Left lung (tissue), 4 donors: ENCODE measurements at regions not wholly inside any gene's neighbourhood (a gene's known extent, or its start where the extent isn't known, plus 50 kb on each side); places are given as distances from the start of the nearest gene placed in this dataset.

Experiments
- ATAC-seq: fragments of 200-7000 bp; cut with Tn5 transposase; one replicate; pipeline ENCODE4 v1.9.1; 2020; ENCODE audit warnings: moderate library complexity
- DNase-seq, 4 donors: peaks; one replicate each; pipeline ENCODE4 v3.0.0-alpha.2; 2013 to 2020
- H3K27ac ChIP-seq, 2 donors: fragments of 200-600 bp; sonication (generic) in 1 of 2; one replicate each; pipeline versions ENCODE4 v1.5.0 to v1.8.0; 2020 to 2021
- H3K27me3 ChIP-seq, 2 donors: fragments of 200-600 bp; sonication (generic) in 1 of 2; one replicate each; pipeline versions ENCODE4 v1.5.0 to v1.8.0; 2020 to 2021
- H3K36me3 ChIP-seq, 2 donors: fragments of 200-600 bp; sonication (generic) in 1 of 2; one replicate each; pipeline versions ENCODE4 v1.5.0 to v1.8.0; 2020 to 2021
- H3K4me1 ChIP-seq, 2 donors: fragments of 200-600 bp; one replicate each; pipeline ENCODE4 v1.8.0; 2021
- H3K4me3 ChIP-seq, 2 donors: fragments of 200-600 bp; sonication (generic) in 1 of 2; one replicate each; pipeline versions ENCODE4 v1.5.0 to v1.8.0; 2020 to 2021; ENCODE audit warnings: mild to moderate bottlenecking in 1 of 2
- H3K9me3 ChIP-seq, 2 donors: fragments of 200-600 bp; sonication (generic) in 1 of 2; one replicate each; pipeline versions ENCODE4 v1.5.0 to v1.8.0; 2020 to 2021
- intact Hi-C, 2 donors: fragments of 100-400 bp; cut with DNase I; formaldehyde crosslinking; loops; one replicate each; pipeline versions ENCODE4 v1.11.2 to v1.14.2; 2022
- TF ChIP-seq, protein P1 (sequence below), 2 donors: fragments of 200-600 bp; sonication (generic) in 1 of 2; IDR thresholded peaks; one replicate each; pipeline versions ENCODE4 v1.5.0 to v1.8.0; 2021; ENCODE audit warnings: antibody characterized with exemption in 2 of 2
- donor health status: DM: no; HTN: yes; CAD: no.
- donor health status: DM: no; HTN: no; CAD: no.

DNA sequence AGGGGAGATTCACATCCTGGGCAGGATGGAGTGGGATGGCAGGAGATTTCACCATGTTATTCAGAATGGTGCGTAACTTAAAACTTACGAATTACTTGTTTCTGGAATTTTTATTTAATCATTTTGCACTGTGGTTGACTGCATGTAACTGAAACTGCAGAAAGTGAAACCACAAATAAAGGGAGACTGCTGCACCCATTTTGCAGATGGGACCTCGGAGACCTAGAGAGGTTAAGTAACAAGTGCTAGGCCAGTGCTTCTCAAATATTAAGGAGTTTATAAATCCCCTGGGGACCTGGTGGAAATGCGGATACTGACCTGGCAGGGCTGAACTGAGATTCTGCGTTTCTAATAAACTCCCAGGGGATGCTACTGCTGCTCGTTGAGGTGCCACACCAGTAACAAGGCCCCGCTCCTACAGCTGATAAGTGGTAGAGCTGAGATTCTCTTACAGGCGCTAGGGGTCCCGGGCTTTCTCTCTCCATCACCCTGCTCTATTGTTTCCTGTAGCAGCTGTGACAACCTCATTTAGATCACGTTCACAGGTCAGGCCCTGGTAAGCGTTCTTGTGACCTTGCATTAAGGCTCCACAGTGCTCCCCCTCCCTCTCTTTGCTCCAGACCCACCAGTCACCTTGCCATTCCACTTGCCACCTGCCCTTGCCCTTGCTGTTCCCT is 167.1 kb upstream of the CDH13 start:
- Histone ChIP-seq H3K36me3 (no peaks in the 10 kb centered on the region), H3K27me3 (no peaks in the 10 kb centered on the region), H3K4me1 (no peaks in the 10 kb centered on the region), H3K4me3 (no peak overlapping the region), H3K27ac (no peak overlapping the region), H3K9me3 (no peaks in the 10 kb centered on the region)
- intact Hi-C loops, result no loop called here
- DNase-seq (no peak), ATAC-seq (no peak)
- TF ChIP-seq, protein P1, sequence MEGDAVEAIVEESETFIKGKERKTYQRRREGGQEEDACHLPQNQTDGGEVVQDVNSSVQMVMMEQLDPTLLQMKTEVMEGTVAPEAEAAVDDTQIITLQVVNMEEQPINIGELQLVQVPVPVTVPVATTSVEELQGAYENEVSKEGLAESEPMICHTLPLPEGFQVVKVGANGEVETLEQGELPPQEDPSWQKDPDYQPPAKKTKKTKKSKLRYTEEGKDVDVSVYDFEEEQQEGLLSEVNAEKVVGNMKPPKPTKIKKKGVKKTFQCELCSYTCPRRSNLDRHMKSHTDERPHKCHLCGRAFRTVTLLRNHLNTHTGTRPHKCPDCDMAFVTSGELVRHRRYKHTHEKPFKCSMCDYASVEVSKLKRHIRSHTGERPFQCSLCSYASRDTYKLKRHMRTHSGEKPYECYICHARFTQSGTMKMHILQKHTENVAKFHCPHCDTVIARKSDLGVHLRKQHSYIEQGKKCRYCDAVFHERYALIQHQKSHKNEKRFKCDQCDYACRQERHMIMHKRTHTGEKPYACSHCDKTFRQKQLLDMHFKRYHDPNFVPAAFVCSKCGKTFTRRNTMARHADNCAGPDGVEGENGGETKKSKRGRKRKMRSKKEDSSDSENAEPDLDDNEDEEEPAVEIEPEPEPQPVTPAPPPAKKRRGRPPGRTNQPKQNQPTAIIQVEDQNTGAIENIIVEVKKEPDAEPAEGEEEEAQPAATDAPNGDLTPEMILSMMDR (IDR thresholded peaks at IDR 0.05), result no peak

DNA sequence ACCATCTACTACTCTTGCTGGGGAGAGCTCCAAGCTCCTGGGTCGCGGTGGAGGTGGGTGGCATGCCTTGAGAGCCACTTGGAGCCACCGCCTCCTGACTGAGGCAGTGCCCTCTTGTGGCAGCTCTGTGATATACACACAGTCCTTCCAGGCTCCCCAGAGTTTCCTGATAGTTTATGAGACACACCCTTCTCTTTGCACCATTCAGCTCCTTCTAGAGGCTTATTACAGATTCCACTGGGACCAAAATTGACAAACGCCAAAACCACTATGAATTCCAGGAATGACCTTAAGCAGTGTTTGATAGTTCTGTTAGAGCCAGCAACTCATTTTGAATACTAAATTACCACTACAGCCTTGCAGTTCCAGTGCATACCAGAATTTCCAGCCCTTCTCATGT is 170.1 kb upstream of the CDH13 start:
- H3K9me3 ChIP-seq, result no peaks in the 10 kb centered on the region
- ATAC-seq (peak; percentile 99), DNase-seq (peak in 3 of 4 donors; percentile 38 to 71 (median 42))
- no peak overlapping the region for H3K27ac ChIP-seq
- no peak overlapping the region for H3K4me3 ChIP-seq
- TF ChIP-seq, protein P1 (IDR thresholded peaks at IDR 0.05), result peak; percentile 52 to 73
- H3K36me3 ChIP-seq, result no peaks in the 10 kb centered on the region
- H3K4me1 ChIP-seq, result no peaks in the 10 kb centered on the region
- H3K27me3 ChIP-seq, result no peaks in the 10 kb centered on the region
- intact Hi-C loops, result no loop called here

DNA sequence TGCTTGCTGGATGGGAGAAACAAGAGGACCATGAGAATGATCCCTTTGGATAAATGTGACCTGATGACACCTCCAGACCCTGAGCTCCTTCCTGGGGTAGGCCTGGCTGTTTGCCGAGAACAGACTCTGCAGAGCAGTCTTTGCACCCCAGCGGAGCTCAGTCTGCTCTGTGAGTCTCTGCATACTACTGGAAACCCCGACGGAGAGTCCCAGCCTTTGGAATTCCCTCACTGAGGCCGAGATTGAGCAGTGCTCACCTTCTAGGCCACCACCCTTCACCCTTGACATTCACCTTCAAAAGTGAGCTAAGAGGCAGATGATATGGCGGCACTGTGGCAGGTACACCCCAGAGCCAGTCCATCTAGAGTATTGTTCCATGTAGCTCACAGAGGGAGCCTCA is 172.2 kb upstream of the CDH13 start:
- H3K27me3 ChIP-seq, result no peaks in the 10 kb centered on the region
- H3K4me1 ChIP-seq, result no peaks in the 10 kb centered on the region
- no peak for DNase-seq
- TF ChIP-seq, protein P1 (IDR thresholded peaks at IDR 0.05), result no peak
- no peak for ATAC-seq
- no peaks in the 10 kb centered on the region for H3K36me3 ChIP-seq
- no peak overlapping the region for H3K4me3 ChIP-seq
- H3K9me3 ChIP-seq, result no peaks in the 10 kb centered on the region
- intact Hi-C loops, result no loop called here
- H3K27ac ChIP-seq, result no peak overlapping the region

DNA sequence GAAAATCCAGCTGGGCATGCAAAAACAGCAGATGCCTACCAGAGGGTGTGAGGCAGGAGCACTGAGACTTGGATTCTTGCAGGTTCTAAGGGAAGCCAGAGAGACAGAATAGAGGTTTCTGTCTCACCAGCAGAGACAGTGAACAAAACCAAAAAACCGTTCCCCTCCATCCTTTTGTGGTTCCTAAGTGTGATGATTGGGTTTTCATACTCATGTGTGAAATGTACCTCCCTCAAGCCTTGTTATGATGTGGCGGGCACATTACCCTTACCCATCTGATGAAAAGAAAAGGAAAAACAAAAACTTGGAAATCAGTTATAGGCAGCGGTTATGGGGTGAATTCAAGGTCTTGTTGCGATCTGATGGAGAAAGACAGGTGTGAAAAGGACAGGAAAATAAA is 172.6 kb upstream of the CDH13 start:
- Histone ChIP-seq H3K9me3 (no peaks in the 10 kb centered on the region), H3K36me3 (no peaks in the 10 kb centered on the region), H3K4me1 (no peaks in the 10 kb centered on the region), H3K27me3 (no peaks in the 10 kb centered on the region), H3K4me3 (no peak overlapping the region), H3K27ac (no peak overlapping the region)
- TF ChIP-seq, protein P1 (IDR thresholded peaks at IDR 0.05), result no peak
- no peak for ATAC-seq
- DNase-seq, result no peak
- intact Hi-C loops, result no loop called here

DNA sequence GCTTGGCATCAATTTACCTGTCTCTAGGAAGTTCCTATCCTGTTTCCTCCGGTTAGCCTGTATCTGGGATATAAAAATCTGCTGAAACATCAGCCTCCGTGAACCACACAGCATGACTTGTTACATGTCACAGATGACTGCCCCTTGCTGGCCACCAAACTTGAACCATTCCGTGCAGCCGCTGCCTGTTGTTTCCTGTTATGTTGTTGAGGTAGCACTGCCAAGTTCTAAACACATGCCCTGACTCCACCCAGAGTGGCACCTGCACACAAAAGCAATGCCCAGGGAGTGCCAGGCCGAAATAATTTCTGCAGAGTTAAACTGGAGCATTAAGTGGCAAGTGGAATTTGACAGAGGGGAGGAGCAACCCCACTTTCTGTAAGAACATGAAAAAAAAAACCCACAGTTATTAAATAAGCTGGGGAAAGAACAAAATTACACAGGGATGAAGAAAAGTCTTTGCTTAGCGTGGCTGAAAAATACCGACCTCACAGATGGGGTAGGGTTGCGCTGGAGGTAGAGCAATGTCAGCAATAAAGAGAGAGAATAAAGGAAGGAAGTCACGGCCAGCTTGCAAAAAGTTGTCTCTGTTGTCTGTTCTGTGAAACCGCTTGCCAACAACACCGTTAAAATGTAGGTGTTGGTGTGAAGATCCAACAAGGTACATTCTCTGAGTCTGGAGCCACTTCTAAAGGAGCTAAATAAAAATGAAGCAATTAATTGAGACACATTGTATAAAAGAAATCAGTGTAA is 174.6 kb upstream of the CDH13 start:
- intact Hi-C loops, result no loop called here
- ATAC-seq (no peak), DNase-seq (no peak)
- H3K4me1 ChIP-seq, result no peaks in the 10 kb centered on the region
- H3K27me3 ChIP-seq, result no peaks in the 10 kb centered on the region
- H3K27ac ChIP-seq, result no peak overlapping the region
- no peaks in the 10 kb centered on the region for H3K36me3 ChIP-seq
- H3K4me3 ChIP-seq, result no peak overlapping the region
- no peaks in the 10 kb centered on the region for H3K9me3 ChIP-seq
- TF ChIP-seq, protein P1 (IDR thresholded peaks at IDR 0.05), result no peak
